Osteoblast (primary cell): ENCODE measurements at regions not wholly inside any gene's neighbourhood (a gene's known extent, or its start where the extent isn't known, plus 50 kb on each side); places are given as distances from the start of the nearest gene placed in this dataset.

Experiments
- DNase-seq: peaks from one replicate; pipeline ENCODE4 v3.0.0; 2011; ENCODE audit warnings: low spot score, mixed read lengths; ENCODE audit not compliant: insufficient read length; ENCODE audit errors: missing footprints
- H2AFZ ChIP-seq: 2 replicates; pipeline ENCODE4 v1.6.0; 2011; ENCODE audit warnings: mild to moderate bottlenecking, low read length
- H3K27ac ChIP-seq: 2 replicates; pipeline ENCODE4 v1.5.1; 2011; ENCODE audit warnings: mild to moderate bottlenecking, low read depth, low read length, moderate library complexity
- H3K27me3 ChIP-seq: 2 replicates; pipeline ENCODE4 v1.6.0; 2012; ENCODE audit warnings: mild to moderate bottlenecking, control low read depth, inconsistent platforms, low read length, moderate library complexity; ENCODE audit not compliant: insufficient read depth
- H3K36me3 ChIP-seq: 2 replicates; pipeline ENCODE4 v1.5.1; 2011; ENCODE audit warnings: mild to moderate bottlenecking, low read length, control low read depth, moderate library complexity; ENCODE audit not compliant: insufficient read depth
- H3K4me1 ChIP-seq: 2 replicates; pipeline ENCODE4 v1.5.1; 2011; ENCODE audit warnings: mild to moderate bottlenecking, low read length, control low read depth, moderate library complexity; ENCODE audit not compliant: insufficient read depth
- H3K4me2 ChIP-seq: 2 replicates; pipeline ENCODE4 v1.6.0; 2011; ENCODE audit warnings: mild to moderate bottlenecking, low read length; ENCODE audit not compliant: insufficient read depth
- H3K4me3 ChIP-seq: fragments of 200-600 bp; sonication (generic); 3 replicates; pipeline ENCODE4 v1.5.1; 2012; ENCODE audit warnings: mild to moderate bottlenecking, low read length, inconsistent platforms; ENCODE audit not compliant: insufficient read depth
- H3K79me2 ChIP-seq: 2 replicates; pipeline ENCODE4 v1.6.0; 2012; ENCODE audit warnings: mild to moderate bottlenecking, low read length, control low read depth, inconsistent platforms; ENCODE audit not compliant: insufficient read depth
- H3K9me3 ChIP-seq: 2 replicates; pipeline ENCODE4 v1.5.1; 2011; ENCODE audit warnings: low read depth, low read length, control low read depth
- H4K20me1 ChIP-seq: 2 replicates; pipeline ENCODE4 v1.6.0; 2012; ENCODE audit warnings: mild to moderate bottlenecking, low read length, control low read depth; ENCODE audit not compliant: insufficient read depth
- TF ChIP-seq, protein P1 (sequence below): IDR thresholded peaks from 2 replicates; pipeline ENCODE4 v1.5.1; 2011; ENCODE audit warnings: mild to moderate bottlenecking, low read depth, low read length, moderate library complexity; ENCODE audit errors: extremely low read depth

DNA sequence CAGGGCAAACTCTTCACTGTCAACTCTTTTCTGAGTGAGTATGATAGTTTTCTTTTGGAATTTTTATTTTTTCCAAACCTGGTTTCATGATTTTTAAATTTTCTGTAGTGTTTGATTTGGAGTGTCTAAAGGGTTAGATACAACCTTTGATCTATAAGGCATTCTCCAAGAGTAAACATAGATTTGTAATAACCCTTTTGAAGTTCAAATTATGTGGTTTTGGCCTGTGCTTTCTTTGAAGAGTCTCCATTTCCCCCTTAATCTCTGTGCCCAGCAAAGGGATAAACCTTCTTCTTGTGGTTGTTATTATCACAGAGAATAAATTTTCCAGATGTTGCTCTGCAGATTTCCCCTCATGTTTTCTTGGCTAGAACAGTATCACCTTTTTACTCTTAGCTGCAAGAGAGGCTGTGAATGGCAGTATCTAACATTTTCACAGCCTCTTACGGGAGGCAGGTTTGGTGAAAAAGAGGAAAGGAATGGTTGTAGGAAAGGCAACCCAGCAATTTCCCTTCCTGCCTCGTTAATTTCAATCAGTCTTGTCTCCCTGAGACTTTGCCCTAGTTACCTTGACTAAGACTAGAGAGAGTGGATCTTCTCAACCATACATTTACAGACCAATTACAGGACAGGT is 83.3 kb upstream of the AKIRIN2 start:
- TF ChIP-seq, protein P1, sequence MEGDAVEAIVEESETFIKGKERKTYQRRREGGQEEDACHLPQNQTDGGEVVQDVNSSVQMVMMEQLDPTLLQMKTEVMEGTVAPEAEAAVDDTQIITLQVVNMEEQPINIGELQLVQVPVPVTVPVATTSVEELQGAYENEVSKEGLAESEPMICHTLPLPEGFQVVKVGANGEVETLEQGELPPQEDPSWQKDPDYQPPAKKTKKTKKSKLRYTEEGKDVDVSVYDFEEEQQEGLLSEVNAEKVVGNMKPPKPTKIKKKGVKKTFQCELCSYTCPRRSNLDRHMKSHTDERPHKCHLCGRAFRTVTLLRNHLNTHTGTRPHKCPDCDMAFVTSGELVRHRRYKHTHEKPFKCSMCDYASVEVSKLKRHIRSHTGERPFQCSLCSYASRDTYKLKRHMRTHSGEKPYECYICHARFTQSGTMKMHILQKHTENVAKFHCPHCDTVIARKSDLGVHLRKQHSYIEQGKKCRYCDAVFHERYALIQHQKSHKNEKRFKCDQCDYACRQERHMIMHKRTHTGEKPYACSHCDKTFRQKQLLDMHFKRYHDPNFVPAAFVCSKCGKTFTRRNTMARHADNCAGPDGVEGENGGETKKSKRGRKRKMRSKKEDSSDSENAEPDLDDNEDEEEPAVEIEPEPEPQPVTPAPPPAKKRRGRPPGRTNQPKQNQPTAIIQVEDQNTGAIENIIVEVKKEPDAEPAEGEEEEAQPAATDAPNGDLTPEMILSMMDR: no peak
- DNase-seq: no peak
- H2AFZ ChIP-seq: no peak overlapping the region
- no peak overlapping the region for H3K4me2 ChIP-seq
- H3K9me3 ChIP-seq: no peaks in the 10 kb centered on the region
- no peak overlapping the region for H3K4me3 ChIP-seq
- no peak overlapping the region for H3K27ac ChIP-seq
- H3K4me1 ChIP-seq: peaks cover 7% of the 10 kb centered on the region
- no peaks in the 10 kb centered on the region for H3K36me3 ChIP-seq
- H3K27me3 ChIP-seq: peaks cover 6% of the 10 kb centered on the region
- no peaks in the 10 kb centered on the region for H4K20me1 ChIP-seq
- H3K79me2 ChIP-seq: no peaks in the 10 kb centered on the region

DNA sequence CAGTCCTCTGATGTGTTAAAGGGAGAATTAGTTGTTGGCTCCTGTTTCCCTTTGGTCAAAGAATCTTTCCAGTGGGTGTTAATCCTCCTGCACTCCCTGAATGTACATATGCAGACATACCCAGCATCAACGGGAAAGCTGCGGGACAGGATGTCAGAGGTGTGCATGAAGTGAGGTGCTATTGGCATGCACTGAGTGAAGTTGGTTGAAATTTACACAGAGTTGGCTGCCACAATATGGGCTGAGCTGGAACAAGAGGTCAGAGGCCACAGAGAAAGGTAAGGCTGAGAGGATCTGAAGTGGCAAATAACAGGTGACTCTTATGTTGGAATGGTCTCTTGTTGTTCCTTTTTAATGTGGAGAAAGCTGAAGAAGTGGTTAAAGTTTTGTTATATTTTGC is 82.7 kb upstream of the AKIRIN2 start:
- H3K27ac ChIP-seq: no peak overlapping the region
- H3K9me3 ChIP-seq: no peaks in the 10 kb centered on the region
- peaks cover 6% of the 10 kb centered on the region for H3K4me1 ChIP-seq
- H4K20me1 ChIP-seq: no peaks in the 10 kb centered on the region
- H3K79me2 ChIP-seq: no peaks in the 10 kb centered on the region
- H2AFZ ChIP-seq: no peak overlapping the region
- no peak overlapping the region for H3K4me2 ChIP-seq
- TF ChIP-seq, protein P1: no peak
- no peaks in the 10 kb centered on the region for H3K36me3 ChIP-seq
- peaks cover 6% of the 10 kb centered on the region for H3K27me3 ChIP-seq
- no peak overlapping the region for H3K4me3 ChIP-seq
- no peak for DNase-seq

DNA sequence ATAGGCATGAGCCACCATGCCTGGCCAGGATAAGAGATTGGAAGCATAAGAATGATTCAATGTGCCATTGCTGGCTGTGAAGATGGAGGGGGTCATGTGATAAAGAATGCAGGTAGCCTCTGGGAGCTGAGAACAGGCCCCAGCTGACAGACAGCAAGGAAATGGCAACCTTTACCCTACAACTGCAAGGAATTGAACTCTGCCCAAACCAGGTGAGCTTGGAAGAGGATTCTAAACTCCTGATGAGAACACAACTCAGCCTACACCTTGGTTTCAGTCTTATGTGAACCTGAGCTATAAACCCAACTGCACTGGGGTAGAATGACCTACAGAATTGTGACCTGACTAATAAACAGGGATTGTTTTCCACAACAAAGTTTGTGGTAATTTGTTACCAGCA is 82.0 kb upstream of the AKIRIN2 start:
- H2AFZ ChIP-seq: no peak overlapping the region
- H3K4me1 ChIP-seq: no peaks in the 10 kb centered on the region
- H3K27me3 ChIP-seq: peaks cover 6% of the 10 kb centered on the region
- H4K20me1 ChIP-seq: no peaks in the 10 kb centered on the region
- no peak overlapping the region for H3K27ac ChIP-seq
- DNase-seq: no peak
- H3K9me3 ChIP-seq: no peaks in the 10 kb centered on the region
- no peaks in the 10 kb centered on the region for H3K79me2 ChIP-seq
- no peak overlapping the region for H3K4me2 ChIP-seq
- H3K4me3 ChIP-seq: no peak overlapping the region
- TF ChIP-seq, protein P1: no peak
- no peaks in the 10 kb centered on the region for H3K36me3 ChIP-seq

DNA sequence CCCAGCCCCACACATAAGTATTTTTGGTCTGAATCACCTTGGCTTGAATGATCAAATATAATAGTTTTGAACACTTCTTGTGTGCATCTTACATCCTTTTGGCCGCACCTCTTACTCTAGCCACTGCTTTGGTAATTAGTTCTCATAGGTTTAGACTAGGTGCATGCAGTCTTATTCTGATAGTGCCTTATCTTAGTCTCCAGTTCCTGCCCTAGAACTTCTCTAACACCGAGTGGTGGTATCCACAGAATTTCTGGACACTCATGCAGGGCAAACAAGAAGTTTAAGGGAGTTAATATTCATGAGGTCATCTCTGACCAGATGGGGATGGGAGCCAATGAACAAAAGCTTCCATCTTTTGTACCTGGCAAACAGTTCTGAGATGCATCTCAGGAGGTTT is 77.5 kb upstream of the AKIRIN2 start:
- peaks cover 6% of the 10 kb centered on the region for H3K27me3 ChIP-seq
- no peak overlapping the region for H3K4me2 ChIP-seq
- H3K4me3 ChIP-seq: no peak overlapping the region
- no peaks in the 10 kb centered on the region for H3K9me3 ChIP-seq
- TF ChIP-seq, protein P1: no peak
- no peak overlapping the region for H2AFZ ChIP-seq
- H3K36me3 ChIP-seq: no peaks in the 10 kb centered on the region
- no peak for DNase-seq
- no peaks in the 10 kb centered on the region for H3K79me2 ChIP-seq
- H3K4me1 ChIP-seq: no peaks in the 10 kb centered on the region
- H4K20me1 ChIP-seq: no peaks in the 10 kb centered on the region
- no peak overlapping the region for H3K27ac ChIP-seq
